ENCODE measurements at regions not wholly inside any gene's neighbourhood (a gene's known extent, or its start where the extent isn't known, plus 50 kb on each side); places are given as distances from the start of the nearest gene placed in this dataset.

DNA sequence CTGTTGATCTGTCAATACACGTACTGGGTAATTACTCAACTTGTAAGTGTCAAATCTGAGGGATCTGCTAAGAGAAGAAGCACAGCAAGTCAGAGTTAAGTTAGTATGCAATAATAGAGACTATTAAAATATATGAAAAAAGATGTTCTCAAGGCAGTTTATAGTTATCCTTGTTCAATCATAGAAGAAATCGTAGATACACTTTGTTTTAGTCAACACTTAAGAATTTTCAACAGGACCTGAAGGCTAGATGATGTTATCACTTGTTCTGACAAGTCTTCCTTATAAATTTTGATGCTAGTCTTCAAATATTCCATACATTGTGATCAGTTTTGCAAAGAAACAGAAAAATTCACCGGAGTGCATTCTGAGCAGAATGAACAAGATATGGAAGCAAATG is 91.1 kb upstream of the KCNQ5 start:
- TF ChIP-seq CTCF (IDR thresholded peaks at IDR 0.05; ENCODE audit: low read depth, low read length): no peak
- no peak for TF ChIP-seq POLR2A (IDR thresholded peaks at IDR 0.05; ENCODE audit: extremely low read depth, insufficient read length)
- TF ChIP-seq MAX (IDR thresholded peaks at IDR 0.05; ENCODE audit: low read depth, low read length): no peak
- TF ChIP-seq MYC (IDR thresholded peaks at IDR 0.05; ENCODE audit: low read depth, low read length): no peak

All from NB4 (cell line).